ENCODE measurements at regions not wholly inside any gene's neighbourhood (a gene's known extent, or its start where the extent isn't known, plus 50 kb on each side); places are given as distances from the start of the nearest gene placed in this dataset.

DNA sequence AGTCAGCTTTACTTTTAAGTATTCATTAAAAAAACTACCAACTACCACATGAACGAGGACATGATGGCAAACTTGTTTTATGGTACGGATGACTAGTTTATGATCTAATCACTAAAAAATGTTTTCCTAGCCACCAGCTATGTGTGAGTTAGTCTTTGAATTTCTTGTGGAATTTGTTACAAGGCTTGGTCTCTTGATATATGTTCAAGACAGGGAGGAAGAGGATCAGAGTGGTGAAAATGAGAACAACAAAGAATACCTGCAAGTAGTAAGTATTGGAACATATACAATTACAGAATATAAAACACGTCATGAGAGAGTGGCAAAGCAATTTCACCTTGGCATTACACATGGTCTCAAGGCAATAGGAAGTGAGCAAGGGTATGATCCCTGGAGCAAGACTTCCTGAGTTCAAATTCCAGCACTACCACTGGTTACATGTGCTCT, 548.6 kb upstream of the TLE4 start:
- ChIA-PET POLR2A (interaction anchor here (0.6 to 1.2 kb wide), 3 partner anchors 10 to 672 kb away, joined by 3 to 5 read pairs (median 5); no protein-coding TSS in a partner anchor), CTCF (no interaction called here)
- TF ChIP-seq, protein P1, sequence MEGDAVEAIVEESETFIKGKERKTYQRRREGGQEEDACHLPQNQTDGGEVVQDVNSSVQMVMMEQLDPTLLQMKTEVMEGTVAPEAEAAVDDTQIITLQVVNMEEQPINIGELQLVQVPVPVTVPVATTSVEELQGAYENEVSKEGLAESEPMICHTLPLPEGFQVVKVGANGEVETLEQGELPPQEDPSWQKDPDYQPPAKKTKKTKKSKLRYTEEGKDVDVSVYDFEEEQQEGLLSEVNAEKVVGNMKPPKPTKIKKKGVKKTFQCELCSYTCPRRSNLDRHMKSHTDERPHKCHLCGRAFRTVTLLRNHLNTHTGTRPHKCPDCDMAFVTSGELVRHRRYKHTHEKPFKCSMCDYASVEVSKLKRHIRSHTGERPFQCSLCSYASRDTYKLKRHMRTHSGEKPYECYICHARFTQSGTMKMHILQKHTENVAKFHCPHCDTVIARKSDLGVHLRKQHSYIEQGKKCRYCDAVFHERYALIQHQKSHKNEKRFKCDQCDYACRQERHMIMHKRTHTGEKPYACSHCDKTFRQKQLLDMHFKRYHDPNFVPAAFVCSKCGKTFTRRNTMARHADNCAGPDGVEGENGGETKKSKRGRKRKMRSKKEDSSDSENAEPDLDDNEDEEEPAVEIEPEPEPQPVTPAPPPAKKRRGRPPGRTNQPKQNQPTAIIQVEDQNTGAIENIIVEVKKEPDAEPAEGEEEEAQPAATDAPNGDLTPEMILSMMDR (IDR thresholded peaks at IDR 0.05; ENCODE audit: insufficient read depth, low read depth, low read length): no peak
- DNase-seq (ENCODE audit: low read depth): peak; percentile 96
- Histone ChIP-seq H3K4me3 (ENCODE audit: low read depth, low read length) (no peak overlapping the region), H3K36me3 (ENCODE audit: control insufficient read depth, insufficient read depth, low read length) (no peaks in the 10 kb centered on the region), H3K27me3 (ENCODE audit: control insufficient read depth, insufficient read depth, low read length) (no peaks in the 10 kb centered on the region)

DNA sequence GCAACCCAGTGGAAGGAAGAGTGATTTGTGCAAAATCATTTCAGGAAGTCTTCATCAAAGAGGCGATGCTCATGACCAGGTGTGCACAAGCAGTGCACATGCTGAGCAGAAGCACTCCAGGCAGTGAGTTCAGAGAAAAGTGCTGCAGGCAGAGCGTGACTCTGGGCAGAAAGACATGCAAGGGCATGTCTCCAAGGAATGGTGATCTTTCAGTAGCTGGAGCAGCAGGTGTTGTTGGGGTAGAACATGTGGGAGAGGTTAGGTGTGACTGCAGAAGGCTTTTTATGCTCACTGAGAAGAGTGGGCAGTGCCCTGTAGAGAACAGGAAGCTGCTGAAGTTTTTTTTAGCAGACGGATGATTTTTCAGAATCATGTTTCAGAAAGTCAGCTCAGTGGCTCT, 545.4 kb upstream of the TLE4 start:
- Histone ChIP-seq H3K27me3 (ENCODE audit: control insufficient read depth, insufficient read depth, low read length) (no peaks in the 10 kb centered on the region), H3K36me3 (ENCODE audit: control insufficient read depth, insufficient read depth, low read length) (no peaks in the 10 kb centered on the region), H3K4me3 (ENCODE audit: low read depth, low read length) (no peak overlapping the region)
- no peak for DNase-seq (ENCODE audit: low read depth)
- TF ChIP-seq, protein P1 (IDR thresholded peaks at IDR 0.05; ENCODE audit: insufficient read depth, low read depth, low read length): no peak
- POLR2A ChIA-PET: interaction anchor here (0.5 to 0.6 kb wide), 2 partner anchors 135 to 593 kb away, joined by 4 to 7 read pairs; no protein-coding TSS in a partner anchor
- CTCF ChIA-PET: interaction anchor here (1.3 to 1.4 kb wide), 2 partner anchors 10 to 103 kb away, joined by 3 read pairs; no protein-coding TSS in a partner anchor

DNA sequence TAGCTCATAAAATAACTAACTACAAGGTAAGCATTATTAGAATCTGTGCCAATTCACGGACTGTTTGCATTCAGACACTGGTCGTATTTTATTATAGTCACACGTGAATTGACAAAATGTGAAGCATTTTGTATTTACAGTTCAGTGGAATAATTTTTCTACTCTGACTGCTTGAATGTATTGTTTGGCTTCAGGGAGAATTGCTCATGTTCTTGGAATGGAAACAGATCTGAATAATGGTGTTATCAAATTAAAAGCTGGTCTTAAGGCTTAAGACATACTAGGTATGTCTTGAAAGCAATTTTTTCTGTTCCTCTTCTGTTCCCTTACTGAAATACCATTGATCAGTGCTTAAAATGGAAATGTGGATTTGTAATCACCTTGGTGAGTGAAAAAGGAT, 543.7 kb upstream of the TLE4 start:
- ChIA-PET POLR2A (interaction anchor here (0.6 kb wide), 1 partner anchor 544 kb away, joined by 3 read pairs; no protein-coding TSS in a partner anchor), CTCF (interaction anchor here (0.7 kb wide), 1 partner anchor 101 kb away, joined by 4 read pairs; no protein-coding TSS in a partner anchor)
- Histone ChIP-seq H3K4me3 (ENCODE audit: low read depth, low read length) (no peak overlapping the region), H3K27me3 (ENCODE audit: control insufficient read depth, insufficient read depth, low read length) (no peaks in the 10 kb centered on the region), H3K36me3 (ENCODE audit: control insufficient read depth, insufficient read depth, low read length) (no peaks in the 10 kb centered on the region)
- TF ChIP-seq, protein P1 (IDR thresholded peaks at IDR 0.05; ENCODE audit: insufficient read depth, low read depth, low read length): no peak
- peak; percentile 31 for DNase-seq (ENCODE audit: low read depth)

DNA sequence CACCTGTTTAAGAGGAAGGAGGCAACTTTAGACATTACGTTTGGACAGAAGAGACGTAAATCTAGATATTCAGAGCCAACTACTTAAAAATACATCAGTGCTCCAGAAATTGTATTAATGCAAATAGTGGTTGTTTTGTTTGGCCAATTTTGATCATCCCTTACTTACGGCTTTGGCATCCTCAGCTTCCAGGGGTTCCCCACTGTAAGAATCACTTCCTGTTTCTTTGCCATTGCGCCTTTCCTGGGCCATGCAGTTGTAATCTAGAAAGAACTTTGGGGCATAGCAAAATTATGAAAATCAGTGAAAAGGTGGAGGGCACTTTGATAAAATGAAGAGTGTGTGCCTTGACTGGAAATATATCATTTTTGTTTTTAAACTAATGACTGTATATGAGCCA, 537.2 kb upstream of the TLE4 start:
- DNase-seq (ENCODE audit: low read depth): no peak
- ChIA-PET POLR2A (no interaction called here), CTCF (no interaction called here)
- Histone ChIP-seq H3K4me3 (ENCODE audit: low read depth, low read length) (no peak overlapping the region), H3K27me3 (ENCODE audit: control insufficient read depth, insufficient read depth, low read length) (no peaks in the 10 kb centered on the region), H3K36me3 (ENCODE audit: control insufficient read depth, insufficient read depth, low read length) (no peaks in the 10 kb centered on the region)
- TF ChIP-seq, protein P1 (IDR thresholded peaks at IDR 0.05; ENCODE audit: insufficient read depth, low read depth, low read length): no peak

DNA sequence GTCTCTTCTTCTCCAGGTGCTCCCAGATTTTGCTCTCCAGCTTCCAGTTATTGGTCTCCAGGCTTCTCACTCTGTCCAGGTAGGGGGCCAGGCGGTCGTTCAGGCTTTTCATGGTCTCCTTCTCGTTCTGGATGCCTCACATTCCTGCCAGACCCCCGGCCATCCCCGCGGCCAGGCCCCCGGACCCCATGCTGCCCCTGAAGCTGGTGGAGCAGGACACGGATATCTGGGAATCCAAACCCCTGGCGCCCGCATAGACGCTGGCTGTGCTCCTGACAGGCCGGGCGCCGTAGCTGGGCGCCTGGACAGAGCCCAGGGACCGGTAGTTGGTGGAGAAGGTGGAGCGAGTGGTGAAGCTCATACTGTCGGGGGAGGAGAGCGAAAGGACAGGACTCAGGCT, 534.4 kb upstream of the TLE4 start:
- CTCF ChIA-PET: no interaction called here
- no peak for DNase-seq (ENCODE audit: low read depth)
- POLR2A ChIA-PET: no interaction called here
- Histone ChIP-seq H3K4me3 (ENCODE audit: low read depth, low read length) (no peak overlapping the region), H3K36me3 (ENCODE audit: control insufficient read depth, insufficient read depth, low read length) (no peaks in the 10 kb centered on the region), H3K27me3 (ENCODE audit: control insufficient read depth, insufficient read depth, low read length) (no peaks in the 10 kb centered on the region)
- TF ChIP-seq, protein P1 (IDR thresholded peaks at IDR 0.05; ENCODE audit: insufficient read depth, low read depth, low read length): no peak

Measured in BJ (cell line).